ENCODE measurements at regions not wholly inside any gene's neighbourhood (a gene's known extent, or its start where the extent isn't known, plus 50 kb on each side); places are given as distances from the start of the nearest gene placed in this dataset.

- H3K4me3 ChIP-seq (ENCODE audit: low read depth, low read length): no peak overlapping the region
- DNase-seq (ENCODE audit: low read depth): no peak
- TF ChIP-seq, protein P1, sequence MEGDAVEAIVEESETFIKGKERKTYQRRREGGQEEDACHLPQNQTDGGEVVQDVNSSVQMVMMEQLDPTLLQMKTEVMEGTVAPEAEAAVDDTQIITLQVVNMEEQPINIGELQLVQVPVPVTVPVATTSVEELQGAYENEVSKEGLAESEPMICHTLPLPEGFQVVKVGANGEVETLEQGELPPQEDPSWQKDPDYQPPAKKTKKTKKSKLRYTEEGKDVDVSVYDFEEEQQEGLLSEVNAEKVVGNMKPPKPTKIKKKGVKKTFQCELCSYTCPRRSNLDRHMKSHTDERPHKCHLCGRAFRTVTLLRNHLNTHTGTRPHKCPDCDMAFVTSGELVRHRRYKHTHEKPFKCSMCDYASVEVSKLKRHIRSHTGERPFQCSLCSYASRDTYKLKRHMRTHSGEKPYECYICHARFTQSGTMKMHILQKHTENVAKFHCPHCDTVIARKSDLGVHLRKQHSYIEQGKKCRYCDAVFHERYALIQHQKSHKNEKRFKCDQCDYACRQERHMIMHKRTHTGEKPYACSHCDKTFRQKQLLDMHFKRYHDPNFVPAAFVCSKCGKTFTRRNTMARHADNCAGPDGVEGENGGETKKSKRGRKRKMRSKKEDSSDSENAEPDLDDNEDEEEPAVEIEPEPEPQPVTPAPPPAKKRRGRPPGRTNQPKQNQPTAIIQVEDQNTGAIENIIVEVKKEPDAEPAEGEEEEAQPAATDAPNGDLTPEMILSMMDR (IDR thresholded peaks at IDR 0.05; ENCODE audit: insufficient read depth, low read length): no peak
Measured at GRCh38 chr10:3968727-3969126, 183.7 kb upstream of the KLF6 start.

- no peak for DNase-seq (ENCODE audit: low read depth)
- H3K4me3 ChIP-seq (ENCODE audit: low read depth, low read length): no peak overlapping the region
- TF ChIP-seq, protein P1 (IDR thresholded peaks at IDR 0.05; ENCODE audit: insufficient read depth, low read length): no peak
Measured at GRCh38 chr10:3964516-3964915, 179.5 kb upstream of the KLF6 start.

- no peak for DNase-seq (ENCODE audit: low read depth)
Measured at GRCh38 chr10:3963191-3963673, 178.2 kb upstream of the KLF6 start.

GRCh38 chr10:3961082-3961481 is 176.1 kb upstream of the KLF6 start:
- DNase-seq (ENCODE audit: low read depth): no peak
- TF ChIP-seq, protein P1 (IDR thresholded peaks at IDR 0.05; ENCODE audit: insufficient read depth, low read length): no peak
- H3K4me3 ChIP-seq (ENCODE audit: low read depth, low read length): no peak overlapping the region

More at GRCh38 chr10:3963191-3963673, 178.2 kb upstream of the KLF6 start:
- H3K4me3 ChIP-seq (ENCODE audit: low read depth, low read length): no peak overlapping the region
- TF ChIP-seq, protein P1 (IDR thresholded peaks at IDR 0.05; ENCODE audit: insufficient read depth, low read length): no peak

DNA sequence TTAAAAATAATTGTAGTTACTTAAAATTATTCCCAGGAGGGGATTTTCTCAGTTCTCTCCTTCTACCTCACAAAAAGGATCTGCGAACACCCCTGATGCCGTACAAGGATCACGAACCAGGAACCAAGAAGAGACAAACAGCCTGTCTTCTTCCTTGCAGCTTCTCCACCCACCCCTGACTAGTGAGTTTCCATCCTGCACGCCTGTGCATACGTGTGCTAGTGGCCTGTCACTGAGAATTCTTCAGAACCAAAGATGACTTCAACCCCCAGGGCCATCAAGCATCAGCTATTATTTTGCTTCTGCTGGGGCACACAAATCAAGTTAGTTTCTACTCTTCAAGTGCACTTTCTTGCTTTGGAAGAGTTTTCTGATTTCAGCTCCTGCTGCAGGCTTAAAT is 175.5 kb upstream of the KLF6 start:
- no peak overlapping the region for H3K4me3 ChIP-seq (ENCODE audit: low read depth, low read length)
- no peak for DNase-seq (ENCODE audit: low read depth)
- TF ChIP-seq, protein P1 (IDR thresholded peaks at IDR 0.05; ENCODE audit: insufficient read depth, low read length): no peak

GRCh38 chr10:3959370-3960325 is 174.6 kb upstream of the KLF6 start:
- no peak overlapping the region for H3K4me3 ChIP-seq (ENCODE audit: low read depth, low read length)
- TF ChIP-seq, protein P1 (IDR thresholded peaks at IDR 0.05; ENCODE audit: insufficient read depth, low read length): no peak
- no peak for DNase-seq (ENCODE audit: low read depth)

Data from fibroblast of the aortic adventitia (primary cell).